HCT116 (cell line): ENCODE measurements at regions not wholly inside any gene's neighbourhood (a gene's known extent, or its start where the extent isn't known, plus 50 kb on each side); places are given as distances from the start of the nearest gene placed in this dataset.

Experiments
- ATAC-seq: fragments of 200-7000 bp; cut with Tn5 transposase; 2 replicates; pipeline ENCODE4 v1.9.1; 2020; ENCODE audit warnings: mild to moderate bottlenecking, moderate library complexity
- BruUV-seq: library from RNA; stranded (reverse); fragments of 400-500 nt; replicated peaks from 2 replicates; lab custom pipeline; 2021; lab: Mats Ljungman, UMichigan
- CTCF ChIA-PET: fragments of 300-600 bp; sonication (Branson Sonifier 250); formaldehyde crosslinking; loops from one replicate; lab custom pipeline; 2021; ENCODE audit warnings: antibody characterized with exemption; lab: Charles Lee
- POLR2A ChIA-PET: fragments of 300-600, 350-600 bp; sonication (Branson Sonifier 250); formaldehyde crosslinking; loops from one replicate; lab custom pipeline; 2021; ENCODE audit warnings: antibody characterized with exemption; lab: Charles Lee
- RAD21 ChIA-PET, 2 experiments: fragments of 300-600 bp; sonication (Branson Sonifier 250); formaldehyde crosslinking; loops; one replicate each; lab custom pipeline; 2023; ENCODE audit warnings: low total read pairs in 2 of 2; ENCODE audit not compliant: uncharacterized antibody in 2 of 2, unreplicated experiment in 2 of 2, low non-redundant PET in 1 of 2; lab: Charles Lee
- DNase-seq: peaks from one replicate; pipeline ENCODE4 v3.0.0-alpha.2; 2010; ENCODE audit warnings: low read depth, low spot score
- H2AFZ ChIP-seq: fragments of 200-600 bp; shearing (Covaris generic), sonication (generic); 2 replicates; pipeline ENCODE4 v1.6.1; 2017; ENCODE audit warnings: low read depth, mixed run types, mixed read lengths, antibody characterized with exemption, low read length; ENCODE audit not compliant: poor library complexity, severe bottlenecking
- H3K27ac ChIP-seq: 2 replicates; pipeline ENCODE4 v1.5.1; 2012; ENCODE audit warnings: low read depth, low read length
- H3K27me3 ChIP-seq: fragments of 200-600 bp; sonication (generic); 2 replicates; pipeline ENCODE4 v1.6.1; 2016; ENCODE audit warnings: mixed run types, low read length, mixed read lengths; ENCODE audit not compliant: insufficient read depth
- H3K36me3 ChIP-seq, 2 experiments: fragments of 200-500 bp in 1 of 2; fragments of 200-600 bp in 1 of 2; sonication (Bioruptor generic) in 1 of 2; sonication (generic) in 1 of 2; 2 replicates each; pipeline versions ENCODE4 v1.5.1 to v1.6.1; 2014 to 2016; ENCODE audit warnings: low read length in 2 of 2, inconsistent platforms in 1 of 2, mixed read lengths in 1 of 2, mixed run types in 1 of 2; ENCODE audit not compliant: insufficient read depth in 2 of 2, control insufficient read depth in 1 of 2
- H3K4me1 ChIP-seq, 2 experiments: fragments of 200-600 bp in 1 of 2; sonication (generic) in 1 of 2; 2 replicates each; pipeline versions ENCODE4 v1.5.1 to v1.6.1; 2012 to 2017; ENCODE audit warnings: low read length in 2 of 2, inconsistent platforms in 1 of 2, mild to moderate bottlenecking in 1 of 2, mixed read lengths in 1 of 2, mixed run types in 1 of 2, moderate library complexity in 1 of 2; ENCODE audit not compliant: insufficient read depth in 2 of 2, control insufficient read depth in 1 of 2
- H3K4me2 ChIP-seq: fragments of 200-600 bp; sonication (generic); 2 replicates; pipeline ENCODE4 v1.6.1; 2017; ENCODE audit warnings: mixed run types, low read length, mixed read lengths
- H3K4me3 ChIP-seq, 2 experiments: fragments of 200-600 bp in 1 of 2; sonication (generic) in 1 of 2; replicated peaks in 1 of 2; 2 replicates each; pipeline ENCODE4 v1.5.1; 2011 to 2016; ENCODE audit warnings: low read length in 2 of 2, control low read depth in 1 of 2, low read depth in 1 of 2, mild to moderate bottlenecking in 1 of 2, mixed read lengths in 1 of 2, mixed run types in 1 of 2
- H3K79me2 ChIP-seq: fragments of 200-600 bp; sonication (generic); 2 replicates; pipeline ENCODE4 v1.6.1; 2017; ENCODE audit warnings: mild to moderate bottlenecking, mixed run types, low read length, moderate library complexity, mixed read lengths; ENCODE audit not compliant: insufficient read depth
- H3K9ac ChIP-seq: fragments of 200-600 bp; sonication (generic); 2 replicates; pipeline ENCODE4 v1.6.1; 2016; ENCODE audit warnings: low read length, mixed read lengths
- H3K9me2 ChIP-seq: fragments of 200-600 bp; sonication (generic), shearing (Covaris generic); 2 replicates; pipeline ENCODE4 v1.6.1; 2017; ENCODE audit warnings: mixed run types, mild to moderate bottlenecking, moderate library complexity; ENCODE audit not compliant: insufficient read depth
- H3K9me3 ChIP-seq, 2 experiments: fragments of 200-500 bp in 1 of 2; fragments of 200-600 bp in 1 of 2; sonication (Bioruptor generic) in 1 of 2; sonication (generic) in 1 of 2; 2 replicates each; pipeline ENCODE4 v1.6.1; 2014 to 2017; ENCODE audit warnings: low read length in 2 of 2, mixed read lengths in 2 of 2, inconsistent platforms in 1 of 2, low read depth in 1 of 2, mild to moderate bottlenecking in 1 of 2, mixed run types in 1 of 2, moderate library complexity in 1 of 2; ENCODE audit not compliant: control insufficient read depth in 1 of 2, insufficient read depth in 1 of 2
- H4K20me1 ChIP-seq: fragments of 200-600 bp; sonication (generic), shearing (Covaris generic); 2 replicates; pipeline ENCODE4 v1.6.1; 2017; ENCODE audit warnings: mixed run types, mild to moderate bottlenecking, moderate library complexity; ENCODE audit not compliant: insufficient read depth
- ATF3 ChIP-seq: IDR thresholded peaks from 2 replicates; pipeline ENCODE4 v1.6.1; 2012
- CBX3 ChIP-seq: IDR thresholded peaks from 2 replicates; pipeline ENCODE4 v1.6.1; 2012; ENCODE audit warnings: low read depth
- CEBPB ChIP-seq: IDR thresholded peaks from 2 replicates; pipeline ENCODE4 v1.6.1; 2012; ENCODE audit warnings: low read depth
- CTCF ChIP-seq, 3 experiments: fragments of 200-600 bp in 1 of 3; sonication (generic) in 1 of 3; IDR thresholded peaks in 2 of 3; conservative IDR thresholded peaks in 1 of 3; 2 replicates each; pipeline ENCODE4 v1.5.1; 2012 to 2017; ENCODE audit warnings: low read depth in 2 of 3, low read length in 2 of 3, antibody characterized with exemption in 1 of 3, borderline replicate concordance in 1 of 3, control low read depth in 1 of 3, mild to moderate bottlenecking in 1 of 3, mixed read lengths in 1 of 3, mixed run types in 1 of 3, moderate library complexity in 1 of 3; ENCODE audit not compliant: insufficient read depth in 1 of 3
- ELF1 ChIP-seq: IDR thresholded peaks from 2 replicates; pipeline ENCODE4 v1.6.1; 2012; ENCODE audit warnings: low read depth, borderline replicate concordance
- EZH2 ChIP-seq: fragments of 200-600 bp; sonication (generic); IDR thresholded peaks from 2 replicates; pipeline ENCODE4 v1.6.1; 2017; ENCODE audit warnings: antibody characterized with exemption, mixed run types
- EZH2phosphoT487 ChIP-seq: fragments of 200-600 bp; IDR thresholded peaks from 2 replicates; pipeline ENCODE4 v1.6.1; 2018; ENCODE audit warnings: antibody characterized with exemption, borderline replicate concordance
- JUND ChIP-seq: IDR thresholded peaks from 2 replicates; pipeline ENCODE4 v1.6.1; 2012
- MAX ChIP-seq: IDR thresholded peaks from 2 replicates; pipeline ENCODE4 v1.6.1; 2012
- POLR2A ChIP-seq: IDR thresholded peaks from 2 replicates; pipeline ENCODE4 v1.7.0; 2011; ENCODE audit warnings: borderline replicate concordance; ENCODE audit not compliant: insufficient read depth, insufficient read length; ENCODE audit errors: extremely low read depth
- POLR2AphosphoS5 ChIP-seq: IDR thresholded peaks from 2 replicates; pipeline ENCODE4 v1.6.1; 2011; ENCODE audit warnings: mild to moderate bottlenecking, low read depth, low read length, moderate library complexity
- RAD21 ChIP-seq: IDR thresholded peaks from 2 replicates; pipeline ENCODE4 v1.6.1; 2012; ENCODE audit warnings: low read depth, mild to moderate bottlenecking
- REST ChIP-seq: IDR thresholded peaks from 2 replicates; pipeline ENCODE4 v1.6.1; 2012; ENCODE audit warnings: low read depth
- SIN3A ChIP-seq: IDR thresholded peaks from 2 replicates; pipeline ENCODE4 v1.6.1; 2012; ENCODE audit warnings: low read depth
- SP1 ChIP-seq: IDR thresholded peaks from 2 replicates; pipeline ENCODE4 v1.6.1; 2012; ENCODE audit warnings: low read depth
- SRF ChIP-seq: IDR thresholded peaks from 2 replicates; pipeline ENCODE4 v1.6.1; 2012; ENCODE audit warnings: low read depth
- TCF7L2 ChIP-seq: IDR thresholded peaks from 2 replicates; pipeline ENCODE4 v1.7.0; 2011; ENCODE audit warnings: borderline replicate concordance, inconsistent platforms; ENCODE audit not compliant: insufficient read depth, insufficient read length; ENCODE audit errors: extremely low read depth
- ZBTB33 ChIP-seq: IDR thresholded peaks from 2 replicates; pipeline ENCODE4 v1.6.1; 2011; ENCODE audit warnings: mild to moderate bottlenecking, low read length, moderate library complexity; ENCODE audit not compliant: insufficient replicate concordance; ENCODE audit errors: extremely low read depth
- ZFX ChIP-seq: fragments of 450-650 bp; IDR thresholded peaks from 2 replicates; pipeline ENCODE4 v1.6.1; 2017
- ZNF274 ChIP-seq: fragments of 200-500 bp; sonication (Bioruptor generic); IDR thresholded peaks from 2 replicates; pipeline ENCODE4 v1.6.1; 2014; ENCODE audit warnings: mild to moderate bottlenecking, low read depth, low read length, inconsistent platforms
- intact Hi-C: fragments of 100-400 bp; cut with micrococcal nuclease; formaldehyde crosslinking; loops from 2 replicates; pipeline ENCODE4 v1.10.0; 2022

GRCh38 chr16:86963600-86964575, 353.3 kb downstream of the C16orf95 start:
- Histone ChIP-seq H2AFZ (no peak overlapping the region), H3K9me2 (no peaks in the 10 kb centered on the region), H3K9ac (no peak overlapping the region), H3K27me3 (peaks cover 37% of the 10 kb centered on the region), H3K4me3 (no peak overlapping the region), H3K36me3 (no peaks in the 10 kb centered on the region), H3K27ac (no peak overlapping the region), H3K9me3 (no peaks in the 10 kb centered on the region), H4K20me1 (no peaks in the 10 kb centered on the region), H3K4me1 (no peaks in the 10 kb centered on the region), H3K79me2 (no peaks in the 10 kb centered on the region), H3K4me2 (no peak overlapping the region)
- intact Hi-C loops: no loop called here
- ChIA-PET RAD21 (no interaction called here), CTCF (no interaction called here), POLR2A (no interaction called here)
- TF ChIP-seq CBX3 (no peak), JUND (no peak), ZFX (no peak), TCF7L2 (no peak), ATF3 (no peak), SIN3A (no peak), EZH2 (no peak), POLR2A (no peak), SP1 (no peak), ELF1 (no peak), SRF (no peak), CTCF (IDR thresholded peaks at IDR 0.05 in 2 of 3, conservative IDR thresholded peaks at IDR 0.05 in 1 of 3; ENCODE audit: borderline replicate concordance in 1 of 3, insufficient read depth in 1 of 3, low read depth in 2 of 3, low read length in 2 of 3) (no peak), POLR2AphosphoS5 (no peak), REST (no peak), EZH2phosphoT487 (no peak), ZBTB33 (no peak), RAD21 (no peak), MAX (no peak), CEBPB (no peak), ZNF274 (no peak)
- DNase-seq (no peak), ATAC-seq (no peak)
- BruUV-seq: no TSS peak
